T-cell (primary cell): ENCODE measurements at regions not wholly inside any gene's neighbourhood (a gene's known extent, or its start where the extent isn't known, plus 50 kb on each side); places are given as distances from the start of the nearest gene placed in this dataset.

Source experiments
- ATAC-seq, 4 experiments: fragments of 200-7000 bp in 3 of 4; fragments of 150-1000 bp in 1 of 4; cut with Tn5 transposase; replicated peaks in 1 of 4; 1 replicate in 3 of 4; 2 replicates in 1 of 4; pipeline ENCODE4 v1.10.0; 2021; ENCODE audit warnings: moderate library complexity in 3 of 4, mild to moderate bottlenecking in 2 of 4, moderate number of reproducible peaks in 1 of 4
- CTCF ChIA-PET, 2 donors: fragments of 300-600 bp; sonication (Branson Sonifier 250); formaldehyde crosslinking; loops; one replicate each; lab custom pipeline; 2022; ENCODE audit warnings: antibody characterized with exemption in 2 of 2; lab: Charles Lee
- POLR2A ChIA-PET, 2 donors: fragments of 300-600 bp; sonication (Branson Sonifier 250); formaldehyde crosslinking; loops; one replicate each; lab custom pipeline; 2022; ENCODE audit warnings: antibody characterized with exemption in 2 of 2; lab: Charles Lee
- DNase-seq, 35 experiments: peaks; one replicate each; pipeline versions ENCODE4 v3.0.0 to v3.0.0-alpha.2; 2013 to 2023
- H3K27ac ChIP-seq: one replicate; pipeline ENCODE4 v1.5.1; 2013; ENCODE audit warnings: low read length
- H3K27me3 ChIP-seq, 2 experiments: replicated peaks in 1 of 2; 1 replicate in 1 of 2; 2 replicates in 1 of 2; pipeline versions ENCODE4 v1.6.1 to v1.7.0; 2013; ENCODE audit warnings: low read length in 1 of 2, mixed read lengths in 1 of 2; ENCODE audit not compliant: control insufficient read depth in 2 of 2, insufficient read depth in 2 of 2; ENCODE audit errors: extremely low read depth in 1 of 2
- H3K36me3 ChIP-seq, 2 donors: 1 replicate in 1 of 2; 2 replicates in 1 of 2; pipeline versions ENCODE4 v1.6.1 to v1.7.0; 2013; ENCODE audit warnings: low read length in 1 of 2; ENCODE audit not compliant: control insufficient read depth in 2 of 2, insufficient read depth in 1 of 2; ENCODE audit errors: extremely low read depth in 1 of 2
- H3K4me1 ChIP-seq, 2 experiments: 1 replicate in 1 of 2; 2 replicates in 1 of 2; pipeline versions ENCODE4 v1.6.1 to v1.7.0; 2013; ENCODE audit warnings: low read length in 2 of 2, mixed read lengths in 1 of 2; ENCODE audit not compliant: insufficient read depth in 2 of 2, control insufficient read depth in 1 of 2; ENCODE audit errors: extremely low read depth in 1 of 2
- H3K4me3 ChIP-seq, 2 donors: 1 replicate in 1 of 2; 2 replicates in 1 of 2; pipeline versions ENCODE4 v1.5.1 to v1.7.0; 2013; ENCODE audit warnings: mild to moderate bottlenecking in 2 of 2, low read length in 1 of 2, moderate library complexity in 1 of 2; ENCODE audit not compliant: control insufficient read depth in 1 of 2; ENCODE audit errors: extremely low read depth in 1 of 2
- H3K9me3 ChIP-seq: 2 replicates; pipeline ENCODE4 v1.7.0; 2013
- H3K27ac Mint-ChIP-seq, 2 donors: one replicate each; pipeline ENCODE4 v1.8.0; 2020 to 2021; ENCODE audit warnings: mild to moderate bottlenecking in 2 of 2, mixed read lengths in 2 of 2
- H3K27me3 Mint-ChIP-seq, 2 donors: one replicate each; pipeline ENCODE4 v1.8.0; 2021 to 2022; ENCODE audit warnings: mixed read lengths in 2 of 2
- H3K36me3 Mint-ChIP-seq: one replicate; pipeline ENCODE4 v1.8.0; 2021; ENCODE audit warnings: mixed read lengths
- H3K4me1 Mint-ChIP-seq, 3 donors: one replicate each; pipeline ENCODE4 v1.8.0; 2020 to 2022; ENCODE audit warnings: mixed read lengths in 3 of 3, mild to moderate bottlenecking in 1 of 3
- H3K4me3 Mint-ChIP-seq, 3 donors: one replicate each; pipeline ENCODE4 v1.8.0; 2020 to 2022; ENCODE audit warnings: mild to moderate bottlenecking in 3 of 3, mixed read lengths in 3 of 3, moderate library complexity in 3 of 3
- H3K9me3 Mint-ChIP-seq, 3 donors: one replicate each; pipeline ENCODE4 v1.8.0; 2020 to 2022; ENCODE audit warnings: mixed read lengths in 3 of 3
- WGBS: methylation state at CpG from one replicate; pipeline ENCODE4 v1.1.5; 2013; ENCODE audit warnings: missing lambda C conversion rate; ENCODE audit not compliant: insufficient coverage; 5-methylcytosine and 5-hydroxymethylcytosine counted together

DNA sequence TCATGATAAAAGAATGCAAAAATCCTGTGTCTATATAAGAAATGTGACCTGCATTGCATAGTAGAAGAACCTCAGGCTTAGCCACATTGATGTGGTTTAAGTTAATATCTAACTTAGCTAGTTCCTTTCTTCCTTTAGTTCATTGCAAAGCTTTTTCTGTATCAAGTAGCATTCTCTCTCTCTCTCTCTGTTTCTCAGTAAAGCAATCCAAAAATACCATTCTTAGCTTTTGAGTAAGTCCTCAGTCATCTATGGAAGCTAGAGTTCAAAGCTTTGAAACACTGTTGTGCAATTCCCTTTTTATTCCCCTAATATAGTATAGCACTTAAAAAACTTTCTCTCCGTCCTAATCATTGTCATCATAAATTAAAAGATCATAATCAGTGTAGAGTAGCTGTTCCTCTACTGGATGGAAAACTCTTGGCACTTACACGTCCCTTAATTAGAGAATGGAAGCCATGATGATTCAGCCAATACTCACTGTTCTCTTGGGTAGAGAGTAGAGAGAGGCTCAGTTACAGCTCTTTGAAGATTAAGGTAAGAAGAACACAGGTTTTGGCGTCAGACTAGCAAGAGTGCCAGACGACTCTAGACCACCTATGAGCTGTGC is 350.3 kb upstream of the LYPLAL1 start:
- H3K36me3 Mint-ChIP-seq = no peaks in the 10 kb centered on the region
- ChIA-PET CTCF (no interaction called here), POLR2A (no interaction called here)
- no peak overlapping the region for H3K4me3 ChIP-seq
- no peaks in the 10 kb centered on the region for H3K4me1 Mint-ChIP-seq
- H3K9me3 ChIP-seq = no peaks in the 10 kb centered on the region
- DNase-seq (no peak), ATAC-seq (no peak)
- H3K27ac Mint-ChIP-seq = no peak overlapping the region
- peaks cover 0 to 4% (median 3%) of the 10 kb centered on the region in 3 donors for H3K9me3 Mint-ChIP-seq
- H3K27me3 ChIP-seq = no peaks in the 10 kb centered on the region
- H3K27me3 Mint-ChIP-seq = no peaks in the 10 kb centered on the region
- no peak overlapping the region for H3K27ac ChIP-seq
- WGBS = 100% methylated on average over 2 of the region's 4 CpGs
- no peak overlapping the region for H3K4me3 Mint-ChIP-seq
- no peaks in the 10 kb centered on the region for H3K4me1 ChIP-seq
- no peaks in the 10 kb centered on the region for H3K36me3 ChIP-seq

- H3K27me3 ChIP-seq = no peaks in the 10 kb centered on the region
These were observed 346.2 kb upstream of the LYPLAL1 start for GRCh38 chr1:218827486-218827885.

DNA sequence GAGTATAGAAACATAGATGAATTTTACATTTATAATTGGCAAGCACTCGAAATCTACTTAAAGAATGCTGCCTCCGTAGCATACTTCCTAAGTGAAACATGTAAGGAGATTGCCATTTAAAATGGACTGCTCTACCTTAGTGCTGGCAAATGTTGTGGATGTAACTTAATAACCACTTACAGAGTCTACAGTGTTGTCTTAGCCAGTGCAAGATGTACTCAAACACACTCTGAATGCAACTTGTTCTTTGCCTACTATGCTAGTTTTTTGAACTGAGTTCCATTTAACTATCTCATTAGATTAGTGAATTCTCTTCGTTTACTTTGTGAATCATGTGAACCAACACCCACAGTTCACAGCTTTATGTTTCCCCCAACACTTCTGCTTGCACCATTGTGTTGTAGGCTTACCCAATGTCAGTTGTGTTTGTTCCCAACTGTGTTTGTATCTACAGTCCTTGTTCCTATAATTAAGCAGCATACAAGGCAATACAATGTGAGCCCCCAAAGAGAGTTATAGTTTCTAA is 345.5 kb upstream of the LYPLAL1 start:
- DNase-seq (no peak), ATAC-seq (no peak)
- no peak overlapping the region for H3K4me3 ChIP-seq
- H3K4me1 ChIP-seq = no peaks in the 10 kb centered on the region
- H3K36me3 ChIP-seq = no peaks in the 10 kb centered on the region
- Mint-ChIP-seq H3K36me3 (no peaks in the 10 kb centered on the region), H3K4me3 (no peak overlapping the region), H3K27me3 (no peaks in the 10 kb centered on the region), H3K9me3 (peaks cover 0 to 4% (median 3%) of the 10 kb centered on the region in 3 donors), H3K4me1 (no peaks in the 10 kb centered on the region), H3K27ac (no peak overlapping the region)
- 86% methylated on average over 1 of the region's 3 CpGs for WGBS
- POLR2A ChIA-PET = no interaction called here
- no peaks in the 10 kb centered on the region for H3K27me3 ChIP-seq
- no peaks in the 10 kb centered on the region for H3K9me3 ChIP-seq
- H3K27ac ChIP-seq = no peak overlapping the region
- CTCF ChIA-PET = no interaction called here

More at GRCh38 chr1:218827486-218827885, 346.2 kb upstream of the LYPLAL1 start:
- DNase-seq = no peak
- ChIA-PET POLR2A (no interaction called here), CTCF (no interaction called here)
- Histone ChIP-seq H3K27ac (no peak overlapping the region), H3K9me3 (no peaks in the 10 kb centered on the region), H3K4me1 (no peaks in the 10 kb centered on the region), H3K4me3 (no peak overlapping the region), H3K36me3 (no peaks in the 10 kb centered on the region)
- Mint-ChIP-seq H3K27ac (no peak overlapping the region), H3K36me3 (no peaks in the 10 kb centered on the region), H3K27me3 (no peaks in the 10 kb centered on the region), H3K4me3 (no peak overlapping the region), H3K9me3 (peaks cover 0 to 4% (median 3%) of the 10 kb centered on the region in 3 donors), H3K4me1 (no peaks in the 10 kb centered on the region)
- ATAC-seq = no peak

GRCh38 chr1:218829097-218829496 is 344.6 kb upstream of the LYPLAL1 start:
- Mint-ChIP-seq H3K9me3 (peaks cover 0 to 6% (median 0%) of the 10 kb centered on the region in 3 donors), H3K27me3 (no peaks in the 10 kb centered on the region), H3K27ac (no peak overlapping the region), H3K4me1 (no peaks in the 10 kb centered on the region), H3K4me3 (no peak overlapping the region), H3K36me3 (no peaks in the 10 kb centered on the region)
- Histone ChIP-seq H3K4me1 (no peaks in the 10 kb centered on the region), H3K4me3 (no peak overlapping the region), H3K27me3 (no peaks in the 10 kb centered on the region), H3K36me3 (no peaks in the 10 kb centered on the region), H3K27ac (no peak overlapping the region), H3K9me3 (no peaks in the 10 kb centered on the region)
- ATAC-seq = no peak
- no CpG with 5 or more reads among the region's 3 CpGs for WGBS
- CTCF ChIA-PET = no interaction called here
- POLR2A ChIA-PET = no interaction called here
- DNase-seq = no peak

DNA sequence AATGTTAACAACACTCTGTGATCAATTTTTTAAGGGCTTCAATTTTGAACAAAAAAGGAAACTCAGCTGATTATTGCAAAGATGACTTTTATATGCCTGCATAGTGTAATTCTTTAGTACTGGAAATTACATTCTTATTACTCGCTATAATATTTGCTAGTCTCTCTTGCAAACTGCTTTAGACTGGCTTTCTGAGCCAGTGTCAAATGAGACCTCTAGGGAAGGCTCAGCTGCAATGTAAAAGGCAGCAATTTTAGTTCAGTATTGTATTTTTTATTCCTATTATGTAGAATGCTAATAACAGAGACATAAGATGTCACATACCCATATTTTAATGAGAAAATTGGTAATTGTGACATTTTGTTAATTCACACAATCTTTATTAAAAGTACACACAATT is 338.1 kb upstream of the LYPLAL1 start:
- DNase-seq = no peak
- H3K27ac Mint-ChIP-seq = no peak overlapping the region
- H3K9me3 Mint-ChIP-seq = peaks cover 5 to 12% (median 8%) of the 10 kb centered on the region in 3 donors
- H3K27me3 Mint-ChIP-seq = no peaks in the 10 kb centered on the region
- no CpG with 5 or more reads among the region's 1 CpG for WGBS
- H3K4me3 Mint-ChIP-seq = no peak overlapping the region
- H3K36me3 ChIP-seq = no peaks in the 10 kb centered on the region
- no peaks in the 10 kb centered on the region for H3K4me1 ChIP-seq
- no peak overlapping the region for H3K4me3 ChIP-seq
- ChIA-PET CTCF (no interaction called here), POLR2A (no interaction called here)
- H3K9me3 ChIP-seq = no peaks in the 10 kb centered on the region
- H3K36me3 Mint-ChIP-seq = no peaks in the 10 kb centered on the region
- no peaks in the 10 kb centered on the region for H3K4me1 Mint-ChIP-seq
- ATAC-seq = no peak
- H3K27me3 ChIP-seq = no peaks in the 10 kb centered on the region
- no peak overlapping the region for H3K27ac ChIP-seq

DNA sequence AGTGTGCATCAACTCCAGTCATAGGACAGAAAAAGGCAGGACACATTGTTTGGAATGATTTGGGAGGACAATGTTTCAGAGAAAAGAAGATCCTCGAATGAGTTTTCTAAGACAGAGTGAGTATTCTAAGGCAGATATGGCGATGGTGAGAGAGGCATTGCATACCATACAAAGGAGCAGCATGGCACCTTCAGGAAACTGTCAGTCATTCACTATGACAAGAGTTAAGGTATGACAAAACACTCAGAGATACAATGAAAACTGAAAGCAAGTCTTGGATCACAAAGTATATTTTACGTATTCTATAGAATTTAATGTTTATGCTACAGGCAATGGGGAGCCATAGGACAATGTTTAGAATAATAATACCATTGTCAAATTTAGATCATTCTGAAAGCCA is 337.4 kb upstream of the LYPLAL1 start:
- Histone ChIP-seq H3K4me3 (no peak overlapping the region), H3K27me3 (no peaks in the 10 kb centered on the region), H3K27ac (no peak overlapping the region), H3K36me3 (no peaks in the 10 kb centered on the region), H3K9me3 (no peaks in the 10 kb centered on the region), H3K4me1 (no peaks in the 10 kb centered on the region)
- ATAC-seq (no peak), DNase-seq (no peak)
- Mint-ChIP-seq H3K27ac (no peak overlapping the region), H3K9me3 (peaks cover 5 to 16% (median 8%) of the 10 kb centered on the region in 3 donors), H3K4me3 (no peak overlapping the region), H3K4me1 (no peaks in the 10 kb centered on the region), H3K27me3 (no peaks in the 10 kb centered on the region), H3K36me3 (no peaks in the 10 kb centered on the region)
- WGBS = 63% methylated on average over 1 of the region's 3 CpGs
- POLR2A ChIA-PET = no interaction called here
- CTCF ChIA-PET = no interaction called here

DNA sequence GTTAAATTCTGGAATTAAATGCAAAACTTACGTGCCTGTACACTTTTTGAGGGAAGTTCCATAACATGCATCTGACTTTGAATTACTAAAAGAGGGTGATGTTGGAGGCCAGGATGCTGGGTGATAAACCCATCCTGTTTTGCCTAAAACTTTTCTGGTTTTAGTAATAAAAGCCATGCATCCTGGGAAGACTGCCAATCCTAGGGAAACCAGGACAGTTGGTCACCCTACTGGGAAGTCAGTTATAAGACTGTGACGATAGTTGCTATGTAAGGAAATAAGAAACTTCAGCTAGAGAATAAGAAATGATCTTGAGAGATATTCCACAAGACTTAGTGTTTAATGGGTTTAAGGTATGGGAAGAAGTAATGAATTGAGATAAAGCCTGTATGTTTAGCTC is 336.6 kb upstream of the LYPLAL1 start:
- Mint-ChIP-seq H3K27me3 (no peaks in the 10 kb centered on the region), H3K36me3 (no peaks in the 10 kb centered on the region), H3K9me3 (peaks cover 5 to 16% (median 10%) of the 10 kb centered on the region in 3 donors), H3K27ac (no peak overlapping the region), H3K4me3 (no peak overlapping the region), H3K4me1 (no peaks in the 10 kb centered on the region)
- DNase-seq = no peak
- Histone ChIP-seq H3K4me1 (no peaks in the 10 kb centered on the region), H3K36me3 (no peaks in the 10 kb centered on the region), H3K27ac (no peak overlapping the region), H3K9me3 (no peaks in the 10 kb centered on the region), H3K27me3 (no peaks in the 10 kb centered on the region), H3K4me3 (no peak overlapping the region)
- ChIA-PET POLR2A (no interaction called here), CTCF (no interaction called here)
- 100% methylated on average over 1 of the region's 2 CpGs for WGBS
- ATAC-seq = no peak
